Stimulated activated CD4-positive, alpha-beta T cell treated with anti-CD3 and anti-CD28 coated beads, Interleukin-12 subunit alpha, Interleukin-12 subunit beta, amount 100 ng/mL, for 48 hours (primary cell): ENCODE measurements at regions not wholly inside any gene's neighbourhood (a gene's known extent, or its start where the extent isn't known, plus 50 kb on each side); places are given as distances from the start of the nearest gene placed in this dataset.

Source experiments
- DNase-seq, 3 donors: peaks; one replicate each; pipeline ENCODE4 v3.0.0-alpha.2; 2020; ENCODE audit warnings: low read depth in 2 of 3, low spot score in 1 of 3

DNA sequence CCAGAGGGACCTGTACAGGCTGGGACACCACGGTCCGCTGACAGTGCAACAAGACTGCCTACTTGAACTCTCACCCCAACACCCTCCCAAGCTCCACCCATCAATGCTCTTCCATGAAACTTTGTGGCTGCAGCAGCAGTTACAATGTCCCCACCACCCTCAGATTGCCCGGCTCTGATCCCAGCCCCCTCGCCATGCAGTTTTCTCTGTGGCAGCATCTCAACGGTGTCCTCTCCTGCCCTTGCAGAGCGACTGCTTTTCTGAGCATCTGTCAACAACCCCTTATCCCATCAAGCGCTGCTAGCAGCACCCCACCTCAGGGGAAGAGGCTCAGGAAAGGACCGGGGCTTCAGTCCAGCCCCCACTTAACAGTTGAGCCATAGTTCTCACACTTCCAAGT lies 137.1 kb upstream of the NDUFV2 start:
- DNase-seq: no peak

DNA sequence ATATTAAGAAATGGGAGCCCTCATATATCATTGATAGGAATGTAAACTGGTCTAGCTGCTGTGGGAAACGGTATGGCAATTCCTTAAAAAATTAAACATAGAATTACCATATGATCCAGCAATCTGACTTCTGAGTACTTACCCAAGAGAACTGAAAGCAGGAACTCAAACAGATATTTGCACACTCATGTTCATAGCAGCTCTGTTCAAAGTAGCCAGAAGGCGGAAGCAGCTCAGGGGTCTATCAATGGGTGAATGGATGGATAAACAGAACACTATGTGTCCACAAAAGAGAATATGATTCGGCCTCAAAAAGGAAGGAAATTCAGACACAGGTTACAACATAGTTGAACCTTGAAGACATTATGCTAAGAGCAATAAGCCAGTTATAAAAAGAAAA lies 135.7 kb upstream of the NDUFV2 start:
- DNase-seq: no peak

DNA sequence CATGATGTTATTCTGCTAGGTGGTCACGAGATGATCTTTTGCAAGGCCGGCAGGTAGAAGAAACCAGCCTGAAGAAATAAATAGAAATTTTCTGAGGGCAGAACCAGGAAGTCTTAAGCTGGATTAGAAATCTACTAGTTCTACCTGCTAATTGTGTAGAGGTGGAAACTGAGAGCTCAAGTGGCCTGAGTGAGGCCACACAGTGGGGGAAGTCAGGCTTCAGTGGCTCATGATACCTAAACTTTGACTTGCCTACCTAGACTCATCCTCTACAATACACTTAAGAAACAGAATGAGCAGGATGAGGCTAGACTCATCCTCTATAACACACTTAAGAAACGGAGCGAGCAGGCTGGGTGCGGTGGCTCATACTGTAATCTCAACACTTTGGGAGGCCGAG lies 134.9 kb upstream of the NDUFV2 start:
- no peak for DNase-seq

GRCh38 chr18:8969639-8970390 lies 132.7 kb upstream of the NDUFV2 start:
- no peak for DNase-seq

- no peak for DNase-seq
Measured at GRCh38 chr18:8970843-8971242, 131.7 kb upstream of the NDUFV2 start.

DNA sequence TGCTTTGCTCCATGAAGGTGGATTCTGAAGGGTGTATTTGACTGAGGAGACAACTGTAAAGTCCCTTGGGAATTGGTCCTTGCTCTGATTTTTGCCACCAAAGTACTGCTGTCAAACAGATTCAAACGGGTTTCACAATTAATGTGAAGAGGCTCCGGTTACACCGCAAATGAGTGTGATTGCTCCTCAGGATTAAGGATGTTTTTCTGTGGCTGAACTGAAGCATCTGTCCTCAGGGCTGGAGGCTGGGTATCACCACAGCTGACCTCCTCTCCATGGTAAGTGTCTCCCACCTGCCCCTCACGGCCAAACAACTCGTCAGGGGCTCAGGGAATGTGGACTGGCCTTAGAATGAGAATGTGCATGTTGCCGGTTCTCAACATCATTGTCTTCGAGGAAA lies 130.4 kb upstream of the NDUFV2 start:
- DNase-seq: no peak

GRCh38 chr18:8974279-8974678 lies 128.2 kb upstream of the NDUFV2 start:
- no peak for DNase-seq

GRCh38 chr18:8974696-8975095 lies 127.8 kb upstream of the NDUFV2 start:
- no peak for DNase-seq

- DNase-seq: no peak
Measured at GRCh38 chr18:8975624-8976023, 126.9 kb upstream of the NDUFV2 start.

DNA sequence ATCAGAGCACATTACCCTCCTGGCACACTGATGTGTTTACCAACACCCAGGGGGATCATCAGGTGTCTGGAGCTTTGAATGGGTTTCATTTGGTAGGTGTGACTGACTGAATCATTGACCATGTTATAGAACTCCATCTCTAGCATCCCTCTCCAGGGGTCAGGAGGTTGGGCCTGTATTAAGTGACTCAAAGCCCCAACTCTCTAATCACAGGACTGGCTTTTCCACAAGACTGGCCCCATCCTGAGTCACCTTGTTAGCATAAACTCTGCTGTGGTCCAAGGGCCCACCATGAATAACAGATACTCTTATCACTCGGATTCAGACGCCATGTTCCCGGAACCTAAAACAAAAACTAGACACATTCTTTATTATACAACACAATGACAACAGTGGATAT lies 125.9 kb upstream of the NDUFV2 start:
- no peak for DNase-seq

DNA sequence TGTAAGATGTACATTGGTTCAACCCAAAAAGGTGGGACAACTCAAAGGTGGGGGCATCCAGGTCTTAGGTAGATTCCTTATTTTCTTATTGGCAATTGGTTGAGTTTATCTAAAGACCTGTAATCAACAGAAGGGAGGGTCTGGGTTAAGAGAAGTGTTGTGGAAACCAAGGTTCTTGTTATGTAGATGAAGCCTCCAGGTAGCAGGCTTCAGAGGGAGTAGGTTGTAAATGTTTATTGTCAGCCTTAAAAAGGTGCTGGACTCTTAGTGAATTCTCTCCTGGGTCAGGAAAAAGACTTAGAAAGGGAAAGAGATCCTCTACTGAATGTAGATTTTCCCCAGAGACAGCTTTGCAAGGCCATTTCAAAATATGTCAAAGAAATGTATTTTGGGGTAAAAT lies 125.3 kb upstream of the NDUFV2 start:
- no peak for DNase-seq

DNA sequence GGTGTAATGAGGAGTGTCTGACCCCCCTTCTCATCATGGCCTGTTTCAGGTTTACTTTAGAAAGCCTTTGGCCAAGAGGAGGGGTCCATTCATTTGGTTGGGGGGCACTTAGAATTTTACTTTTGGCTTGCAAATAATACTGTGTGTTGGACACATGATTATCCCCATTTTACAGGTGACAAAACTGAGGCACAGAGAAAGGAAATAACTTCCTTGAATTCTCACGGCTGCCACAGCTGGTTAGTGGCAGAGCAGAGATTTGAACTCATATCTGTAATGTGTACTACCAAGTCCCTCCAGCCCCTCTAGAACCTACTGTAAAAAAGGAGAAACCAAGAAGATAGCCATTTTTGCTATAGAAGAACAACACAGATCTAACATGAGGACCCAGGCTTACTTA lies 124.8 kb upstream of the NDUFV2 start:
- no peak for DNase-seq

GRCh38 chr18:8978394-8978793 lies 124.1 kb upstream of the NDUFV2 start:
- no peak for DNase-seq

DNA sequence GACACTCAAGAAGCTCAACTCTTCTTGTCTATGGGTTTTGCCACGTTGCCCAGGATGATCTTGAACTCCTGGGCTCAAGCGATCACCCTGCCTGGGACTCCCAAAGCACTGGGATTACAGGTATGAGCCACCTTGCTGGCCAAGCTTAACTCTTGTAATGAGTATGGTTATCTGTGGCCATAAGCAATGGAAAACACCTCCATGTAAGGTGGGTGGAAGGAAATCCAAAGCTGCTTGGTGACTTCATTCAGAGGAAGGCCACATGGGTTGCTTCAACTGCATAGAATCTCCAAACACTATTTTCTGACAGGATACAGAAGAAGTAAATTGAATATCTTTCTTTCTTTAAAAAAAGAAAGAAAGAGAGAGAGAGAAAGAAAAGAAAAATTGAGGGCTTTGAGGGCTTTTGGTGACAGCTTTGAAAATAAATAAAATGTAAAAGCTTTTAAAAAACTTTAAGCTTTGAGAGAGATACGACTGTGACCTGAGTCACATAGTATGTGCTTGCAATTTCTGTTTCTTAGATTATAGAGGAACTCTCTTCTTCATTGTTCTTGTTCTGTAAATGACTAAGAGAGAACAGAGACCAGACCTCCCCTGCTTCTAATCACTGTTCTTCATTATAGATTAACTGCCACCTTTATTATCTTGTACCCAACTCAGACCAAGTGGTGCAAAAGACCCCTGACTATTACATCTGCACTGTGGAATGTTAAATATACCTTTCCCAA lies 123.1 kb upstream of the NDUFV2 start:
- DNase-seq: no peak

DNA sequence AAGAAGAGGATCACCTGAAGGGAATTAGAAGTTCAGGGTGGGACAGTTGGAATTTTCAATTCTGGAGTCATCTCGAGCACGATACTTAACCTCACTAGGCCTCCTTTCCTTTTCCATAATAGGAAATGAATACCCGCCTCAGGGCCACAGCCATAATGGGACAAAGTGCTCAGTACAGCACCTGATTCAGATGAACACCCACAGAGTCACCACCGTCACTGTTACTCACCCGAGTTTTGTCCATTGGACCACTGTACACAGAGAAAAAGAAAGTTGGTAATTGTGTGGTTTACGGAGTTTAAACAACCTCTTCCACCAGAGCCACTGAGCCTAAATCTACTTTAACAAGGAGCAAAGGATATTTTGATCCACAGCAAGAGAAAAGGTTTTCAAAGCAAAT lies 122.0 kb upstream of the NDUFV2 start:
- DNase-seq: no peak

GRCh38 chr18:8980918-8981317 lies 121.6 kb upstream of the NDUFV2 start:
- no peak for DNase-seq

DNA sequence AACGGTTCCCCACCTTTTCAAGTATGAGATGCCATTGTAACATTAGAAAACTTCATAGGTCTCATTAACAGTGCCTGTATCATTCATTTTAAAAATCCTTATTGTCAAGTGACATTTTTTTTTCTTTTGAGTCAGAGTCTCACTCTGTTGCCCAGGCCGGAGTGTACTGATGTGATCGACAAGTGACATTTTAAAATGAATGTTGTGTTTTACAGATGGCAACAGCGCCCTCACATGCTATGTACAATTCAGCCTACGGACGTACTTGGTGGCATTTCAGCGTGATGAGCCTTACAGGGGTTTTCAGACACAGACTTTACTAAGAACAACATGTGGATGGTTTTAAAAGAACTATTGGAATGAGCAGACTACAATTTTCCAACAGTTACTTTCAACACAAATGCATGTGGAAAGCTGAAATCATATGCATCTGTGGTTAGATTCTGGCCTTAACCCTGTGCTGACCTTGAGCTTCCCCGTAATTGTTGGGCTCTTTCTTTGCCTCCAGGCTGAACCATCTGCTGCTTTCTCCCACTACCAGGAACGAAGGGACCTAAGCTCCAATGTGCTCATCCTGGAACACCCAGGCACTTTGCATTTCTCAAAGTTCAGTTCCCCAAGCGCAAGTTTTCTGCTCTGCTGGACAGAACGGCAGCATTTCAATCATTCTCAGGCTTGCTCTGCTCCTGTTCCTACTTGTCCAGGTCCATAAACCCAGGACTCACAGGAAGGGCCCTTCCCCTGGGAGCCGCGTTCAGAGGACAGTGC lies 119.9 kb upstream of the NDUFV2 start:
- DNase-seq: no peak

DNA sequence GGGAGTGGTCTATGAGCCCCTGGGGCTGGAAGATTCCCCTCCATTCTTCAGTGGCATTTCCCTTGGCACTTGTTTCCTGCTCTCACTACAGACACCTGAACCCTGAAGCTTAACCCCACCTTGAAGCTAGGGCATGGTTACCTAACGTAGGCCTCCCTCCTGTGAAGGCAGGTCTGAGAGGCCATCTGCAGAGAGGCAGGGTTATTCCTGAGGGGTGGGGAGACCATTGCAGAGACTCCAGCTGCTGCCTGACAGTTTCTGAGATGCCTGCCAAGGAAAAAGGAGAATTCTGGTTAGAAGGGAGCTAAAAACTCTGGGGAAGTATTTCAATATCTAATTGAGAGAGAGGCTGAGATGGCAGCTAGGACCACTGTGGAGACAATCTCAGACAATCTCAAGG lies 119.3 kb upstream of the NDUFV2 start:
- no peak for DNase-seq

DNA sequence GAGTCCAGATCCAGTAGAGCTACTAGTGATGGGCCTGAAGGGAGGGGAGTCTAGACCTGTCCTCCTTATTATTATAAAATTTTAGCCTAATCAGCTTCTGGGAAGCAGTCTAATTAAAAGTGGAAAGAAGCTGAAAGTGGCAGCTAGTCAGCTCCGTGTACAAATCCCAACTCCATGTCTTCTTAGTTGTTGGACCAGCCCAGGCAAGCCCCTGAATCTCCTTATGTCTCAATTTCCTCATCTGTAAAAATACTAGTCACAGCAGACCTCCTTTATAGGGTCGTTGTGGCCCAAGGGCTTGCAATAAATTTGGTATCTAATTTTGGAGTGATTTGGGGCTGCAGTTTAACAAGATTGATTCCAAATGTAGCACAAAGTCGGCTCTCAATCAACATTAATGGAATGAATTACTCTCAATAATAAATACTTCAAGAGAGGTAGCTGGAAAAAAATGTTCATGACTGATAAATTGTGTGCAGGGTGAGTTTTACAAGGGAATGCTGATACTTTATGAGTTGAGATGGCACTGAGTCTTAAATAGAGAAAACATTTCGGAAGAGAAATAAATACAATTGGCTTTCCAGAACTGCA lies 118.3 kb upstream of the NDUFV2 start:
- DNase-seq: no peak

DNA sequence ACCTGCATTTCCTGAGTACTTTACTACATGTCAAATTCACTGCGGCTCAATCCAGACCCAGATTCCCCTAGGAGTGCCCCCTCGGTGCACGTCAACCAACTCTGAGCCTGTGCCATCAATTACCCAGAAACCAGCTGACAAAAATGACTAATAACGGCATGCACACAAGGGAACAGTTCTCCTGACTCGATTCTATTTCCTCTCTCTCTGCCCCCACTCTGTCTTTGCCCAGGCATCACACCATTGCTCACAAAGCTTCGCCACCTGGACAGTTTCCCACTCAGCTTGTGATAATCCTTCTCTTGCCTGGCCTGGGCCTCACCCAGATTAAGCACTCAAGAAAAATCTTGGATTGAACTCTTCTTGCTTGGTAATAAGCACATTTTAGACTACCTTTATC lies 115.3 kb upstream of the NDUFV2 start:
- no peak for DNase-seq

DNA sequence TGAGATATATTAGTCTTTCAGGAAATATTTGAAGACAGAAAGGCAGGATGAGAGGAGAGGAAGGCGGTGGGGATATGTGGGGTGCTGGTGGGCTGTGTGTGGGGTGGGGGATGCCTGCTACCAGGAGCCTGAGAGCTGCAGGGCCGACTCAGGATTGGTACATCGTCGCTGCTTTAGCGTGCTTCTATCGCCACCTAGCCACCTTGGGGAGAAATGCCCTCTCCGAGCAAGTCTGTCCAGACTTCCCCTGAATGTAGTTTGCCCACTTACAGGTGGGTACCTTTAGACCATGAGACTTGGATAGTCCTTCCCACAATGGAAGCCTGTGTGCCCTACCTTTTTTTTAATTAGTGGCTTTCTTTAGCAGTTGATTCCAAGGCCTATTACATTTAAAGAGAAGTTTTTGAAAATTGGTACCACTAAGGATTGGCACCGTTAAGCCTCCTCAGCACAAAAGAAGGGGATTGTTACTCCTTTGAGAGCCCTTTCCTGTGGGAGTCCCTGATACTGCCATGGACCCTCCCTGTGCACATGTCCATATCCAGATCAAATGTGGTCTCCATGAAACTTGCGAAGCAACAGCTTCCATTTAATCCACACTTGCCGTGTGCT lies 114.1 kb upstream of the NDUFV2 start:
- DNase-seq: peak; percentile 19 to 40 (median 37)
